Adrenal gland (tissue), 5 donors: ENCODE measurements at regions not wholly inside any gene's neighbourhood (a gene's known extent, or its start where the extent isn't known, plus 50 kb on each side); places are given as distances from the start of the nearest gene placed in this dataset.

Experiments
- POLR2A ChIP-seq, 2 donors: fragments of 450-650 bp; IDR thresholded peaks; one replicate each; pipeline ENCODE4 v1.6.1; 2017; ENCODE audit warnings: antibody characterized with exemption in 2 of 2, mild to moderate bottlenecking in 2 of 2, moderate library complexity in 1 of 2
- TF ChIP-seq, protein P1 (sequence below), 6 experiments: fragments of 450-650 bp in 4 of 6; fragments of 200-600 bp in 2 of 6; sonication (generic) in 1 of 6; IDR thresholded peaks; 1 replicate in 5 of 6; 2 replicates in 1 of 6; pipeline versions ENCODE4 v1.5.1 to v1.8.0; 2016 to 2021; ENCODE audit warnings: antibody characterized with exemption in 6 of 6, mild to moderate bottlenecking in 2 of 6, moderate library complexity in 1 of 6
- donor health status: DM: no; HTN: no; CAD: no.

DNA sequence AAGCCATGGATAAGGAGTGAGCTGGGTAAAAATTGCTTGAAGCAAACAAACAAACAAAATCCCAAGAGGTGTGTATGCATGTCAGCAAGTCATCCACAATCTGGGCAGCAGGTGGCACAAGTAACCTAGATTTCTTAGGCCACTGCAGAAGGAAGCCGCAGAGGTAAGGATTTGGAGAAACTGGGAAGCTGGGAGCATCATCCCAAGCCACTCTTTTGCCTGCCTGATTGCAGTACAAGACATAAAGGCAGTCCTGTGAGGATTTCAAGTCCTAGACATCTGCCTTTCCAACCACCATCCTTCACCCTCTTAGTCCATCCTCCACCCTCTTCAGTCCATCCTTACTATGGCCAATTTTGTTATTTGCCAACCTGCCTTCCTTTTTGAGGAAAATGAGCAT is 67.2 kb upstream of the BMAL1 start:
- TF ChIP-seq, protein P1, sequence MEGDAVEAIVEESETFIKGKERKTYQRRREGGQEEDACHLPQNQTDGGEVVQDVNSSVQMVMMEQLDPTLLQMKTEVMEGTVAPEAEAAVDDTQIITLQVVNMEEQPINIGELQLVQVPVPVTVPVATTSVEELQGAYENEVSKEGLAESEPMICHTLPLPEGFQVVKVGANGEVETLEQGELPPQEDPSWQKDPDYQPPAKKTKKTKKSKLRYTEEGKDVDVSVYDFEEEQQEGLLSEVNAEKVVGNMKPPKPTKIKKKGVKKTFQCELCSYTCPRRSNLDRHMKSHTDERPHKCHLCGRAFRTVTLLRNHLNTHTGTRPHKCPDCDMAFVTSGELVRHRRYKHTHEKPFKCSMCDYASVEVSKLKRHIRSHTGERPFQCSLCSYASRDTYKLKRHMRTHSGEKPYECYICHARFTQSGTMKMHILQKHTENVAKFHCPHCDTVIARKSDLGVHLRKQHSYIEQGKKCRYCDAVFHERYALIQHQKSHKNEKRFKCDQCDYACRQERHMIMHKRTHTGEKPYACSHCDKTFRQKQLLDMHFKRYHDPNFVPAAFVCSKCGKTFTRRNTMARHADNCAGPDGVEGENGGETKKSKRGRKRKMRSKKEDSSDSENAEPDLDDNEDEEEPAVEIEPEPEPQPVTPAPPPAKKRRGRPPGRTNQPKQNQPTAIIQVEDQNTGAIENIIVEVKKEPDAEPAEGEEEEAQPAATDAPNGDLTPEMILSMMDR (IDR thresholded peaks at IDR 0.05), result peak; percentile 24 to 88 (median 74)
- TF ChIP-seq POLR2A (IDR thresholded peaks at IDR 0.05), result no peak
